ENCODE measurements at regions not wholly inside any gene's neighbourhood (a gene's known extent, or its start where the extent isn't known, plus 50 kb on each side); places are given as distances from the start of the nearest gene placed in this dataset.

DNA sequence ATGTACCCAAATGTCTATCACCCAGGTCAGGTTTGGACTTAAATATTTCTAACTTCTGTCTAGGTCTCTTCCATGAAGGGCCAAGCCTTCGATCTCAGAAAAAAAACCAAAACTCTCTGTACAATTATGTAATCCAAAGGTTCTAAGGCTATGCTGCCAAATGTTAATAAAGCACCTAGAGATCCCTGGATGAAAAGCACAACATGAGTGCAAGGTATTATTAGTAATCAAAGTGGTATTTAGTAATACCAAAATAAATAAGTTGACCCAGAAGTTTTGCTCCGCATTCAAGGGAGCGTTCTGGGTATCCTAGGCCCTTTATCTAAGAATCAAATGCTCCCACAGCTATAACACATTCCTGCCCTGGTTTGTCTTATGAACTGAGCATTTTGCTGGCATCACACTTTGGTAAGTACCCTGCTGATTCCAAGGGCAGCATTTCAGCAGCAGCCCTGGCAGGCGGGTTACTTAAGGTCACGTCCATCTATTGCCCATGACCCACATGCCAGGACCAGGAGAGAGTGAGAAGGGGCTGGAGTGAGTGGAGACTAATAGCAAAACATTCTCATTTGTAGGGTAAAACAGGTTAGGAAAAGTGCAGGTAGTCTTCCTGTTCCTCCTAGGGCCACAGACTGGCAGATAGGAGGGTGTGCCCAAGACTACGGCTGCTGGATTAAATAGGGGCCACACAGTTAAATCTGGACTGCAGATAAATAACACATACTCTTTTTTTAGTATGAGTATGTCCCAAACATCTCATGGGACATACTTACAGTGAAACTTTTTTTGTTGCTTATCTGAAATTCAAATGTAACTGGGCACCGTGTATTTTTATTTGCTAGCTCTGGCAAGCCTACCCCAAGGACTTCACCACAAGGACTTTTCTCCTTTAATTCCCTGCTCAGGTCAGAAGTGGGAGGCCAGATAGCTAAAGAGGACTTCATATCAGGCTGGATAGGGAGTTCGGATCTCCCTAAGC is 76.0 kb upstream of the SNRK start:
- no peaks in the 10 kb centered on the region for H3K4me1 ChIP-seq (ENCODE audit: control insufficient read depth, extremely low read depth, insufficient read depth, low read length)
- H2AFZ ChIP-seq (ENCODE audit: low read depth, low read length): no peak overlapping the region
- ChIA-PET POLR2A (interaction anchor here (1.3 kb wide), 1 partner anchor 21 kb away, joined by 3 read pairs; no protein-coding TSS in a partner anchor), CTCF (interaction anchor here (0.8 to 1.2 kb wide), 3 partner anchors 48 to 293 kb away, joined by 3 read pairs; no protein-coding TSS in a partner anchor)
- no peaks in the 10 kb centered on the region for H3K27me3 ChIP-seq (ENCODE audit: control insufficient read depth in 2 of 2, insufficient read depth in 2 of 2, low read length in 2 of 2)
- no peak overlapping the region for H3K4me3 ChIP-seq (replicated peaks in 1 of 3; ENCODE audit: insufficient read depth in 1 of 3, low read depth in 1 of 3, low read length in 3 of 3)
- no peak overlapping the region for H3K27ac ChIP-seq (ENCODE audit: insufficient read depth, low read depth, low read length)
- no peaks in the 10 kb centered on the region for H3K36me3 ChIP-seq (ENCODE audit: control insufficient read depth in 2 of 2, extremely low read depth in 1 of 2, insufficient read depth in 2 of 2, low read length in 2 of 2)
- dilution Hi-C loops (cut with MboI; ENCODE audit: extremely low pct_ligation_motif_present, low sequenced_read_pairs) (no loop called here), intact Hi-C loops (cut with micrococcal nuclease) (no loop called here)
- no peak overlapping the region for H3K9ac ChIP-seq (replicated peaks; ENCODE audit: extremely low read depth, insufficient read depth, low read length)
- H3K79me2 ChIP-seq (ENCODE audit: control insufficient read depth, insufficient read depth, low read length): no peaks in the 10 kb centered on the region
- no peak overlapping the region for H3K4me2 ChIP-seq (ENCODE audit: insufficient read depth, low read length)
- no peaks in the 10 kb centered on the region for H3K9me3 ChIP-seq (replicated peaks; ENCODE audit: control insufficient read depth, insufficient read depth, low read length)
- BruUV-seq (replicated peaks): no TSS peak
- TF ChIP-seq POLR2A (IDR thresholded peaks at IDR 0.05; ENCODE audit: low read depth, low read length): no peak
- TF ChIP-seq FOS (IDR thresholded peaks at IDR 0.05; ENCODE audit: borderline replicate concordance, insufficient read depth, low read length): no peak
- TF ChIP-seq MYC (IDR thresholded peaks at IDR 0.05; ENCODE audit: low read depth, low read length): no peak
- TF ChIP-seq, protein P1, sequence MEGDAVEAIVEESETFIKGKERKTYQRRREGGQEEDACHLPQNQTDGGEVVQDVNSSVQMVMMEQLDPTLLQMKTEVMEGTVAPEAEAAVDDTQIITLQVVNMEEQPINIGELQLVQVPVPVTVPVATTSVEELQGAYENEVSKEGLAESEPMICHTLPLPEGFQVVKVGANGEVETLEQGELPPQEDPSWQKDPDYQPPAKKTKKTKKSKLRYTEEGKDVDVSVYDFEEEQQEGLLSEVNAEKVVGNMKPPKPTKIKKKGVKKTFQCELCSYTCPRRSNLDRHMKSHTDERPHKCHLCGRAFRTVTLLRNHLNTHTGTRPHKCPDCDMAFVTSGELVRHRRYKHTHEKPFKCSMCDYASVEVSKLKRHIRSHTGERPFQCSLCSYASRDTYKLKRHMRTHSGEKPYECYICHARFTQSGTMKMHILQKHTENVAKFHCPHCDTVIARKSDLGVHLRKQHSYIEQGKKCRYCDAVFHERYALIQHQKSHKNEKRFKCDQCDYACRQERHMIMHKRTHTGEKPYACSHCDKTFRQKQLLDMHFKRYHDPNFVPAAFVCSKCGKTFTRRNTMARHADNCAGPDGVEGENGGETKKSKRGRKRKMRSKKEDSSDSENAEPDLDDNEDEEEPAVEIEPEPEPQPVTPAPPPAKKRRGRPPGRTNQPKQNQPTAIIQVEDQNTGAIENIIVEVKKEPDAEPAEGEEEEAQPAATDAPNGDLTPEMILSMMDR (IDR thresholded peaks at IDR 0.05; ENCODE audit: extremely low read depth in 1 of 2, insufficient read depth in 1 of 2, low read depth in 1 of 2, low read length in 2 of 2): no peak
- TF ChIP-seq JUN (IDR thresholded peaks at IDR 0.05; ENCODE audit: borderline replicate concordance, insufficient read depth, insufficient read length, low read depth): no peak
- TF ChIP-seq POLR2AphosphoS5 (IDR thresholded peaks at IDR 0.05; ENCODE audit: insufficient read depth, low read depth, low read length): no peak
- TF ChIP-seq, protein P2, sequence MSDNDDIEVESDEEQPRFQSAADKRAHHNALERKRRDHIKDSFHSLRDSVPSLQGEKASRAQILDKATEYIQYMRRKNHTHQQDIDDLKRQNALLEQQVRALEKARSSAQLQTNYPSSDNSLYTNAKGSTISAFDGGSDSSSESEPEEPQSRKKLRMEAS (IDR thresholded peaks at IDR 0.05; ENCODE audit: insufficient read depth, insufficient read length): no peak
- no peak for TF ChIP-seq EZH2 (IDR thresholded peaks at IDR 0.05; ENCODE audit: borderline replicate concordance, low read depth, low read length, severe bottlenecking)
- no peak for TF ChIP-seq GATA2 (IDR thresholded peaks at IDR 0.05; ENCODE audit: insufficient read depth, insufficient read length, low read depth, low read length)
- no peaks in the 10 kb centered on the region for H4K20me1 ChIP-seq (replicated peaks; ENCODE audit: control insufficient read depth, extremely low read depth, insufficient read depth, low read length)
- no peak for FAIRE-seq
- no peak for DNase-seq (ENCODE audit: low read depth, low spot score)
- H3K9me1 ChIP-seq (replicated peaks; ENCODE audit: control insufficient read depth, extremely low read depth, insufficient read depth, low read length): no peaks in the 10 kb centered on the region
